Loucy (cell line): ENCODE measurements at regions not wholly inside any gene's neighbourhood (a gene's known extent, or its start where the extent isn't known, plus 50 kb on each side); places are given as distances from the start of the nearest gene placed in this dataset.

ENCODE experiments used
- H2AFZ ChIP-seq: fragments of 200-600 bp; sonication (generic); 2 replicates; pipeline ENCODE4 v1.6.0; 2016; ENCODE audit warnings: antibody characterized with exemption, mild to moderate bottlenecking, low read length, moderate library complexity
- H3F3A ChIP-seq: fragments of 200-600 bp; 2 replicates; pipeline ENCODE4 v1.6.0; 2016; ENCODE audit warnings: antibody characterized with exemption, low read depth, mild to moderate bottlenecking
- H3K27me3 ChIP-seq: fragments of 200-600 bp; sonication (generic); 2 replicates; pipeline ENCODE4 v1.6.1; 2014; ENCODE audit warnings: low read length, mild to moderate bottlenecking; ENCODE audit not compliant: insufficient read depth, poor library complexity, severe bottlenecking
- H3K36me3 ChIP-seq: fragments of 200-600 bp; sonication (generic); 2 replicates; pipeline ENCODE4 v1.6.1; 2016; ENCODE audit warnings: low read length; ENCODE audit not compliant: insufficient read depth
- H3K4me1 ChIP-seq: fragments of 200-600 bp; sonication (generic); 2 replicates; pipeline ENCODE4 v1.5.1; 2014; ENCODE audit warnings: low read length, mild to moderate bottlenecking; ENCODE audit not compliant: insufficient read depth, poor library complexity, severe bottlenecking
- H3K4me2 ChIP-seq: fragments of 200-600 bp; sonication (generic); 2 replicates; pipeline ENCODE4 v1.6.0; 2014; ENCODE audit warnings: antibody characterized with exemption, low read length, low read depth, mild to moderate bottlenecking; ENCODE audit not compliant: poor library complexity, severe bottlenecking
- H3K4me3 ChIP-seq: fragments of 200-600 bp; sonication (generic); 2 replicates; pipeline ENCODE4 v1.5.1; 2014; ENCODE audit warnings: low read length, mild to moderate bottlenecking, mixed read lengths; ENCODE audit not compliant: poor library complexity, severe bottlenecking
- H3K79me2 ChIP-seq: fragments of 200-600 bp; sonication (generic); 2 replicates; pipeline ENCODE4 v1.6.1; 2014; ENCODE audit warnings: low read length; ENCODE audit not compliant: insufficient read depth
- H3K9ac ChIP-seq: fragments of 200-600 bp; sonication (generic); 2 replicates; pipeline ENCODE4 v1.6.0; 2014; ENCODE audit warnings: mild to moderate bottlenecking, low read depth, low read length, moderate library complexity; ENCODE audit not compliant: poor library complexity, severe bottlenecking
- H3K9me2 ChIP-seq: fragments of 200-600 bp; sonication (generic); replicated peaks from 2 replicates; pipeline ENCODE4 v1.6.1; 2016; ENCODE audit warnings: low read depth, low read length, mixed read lengths
- H3K9me3 ChIP-seq: fragments of 200-600 bp; sonication (generic); 2 replicates; pipeline ENCODE4 v1.6.1; 2014; ENCODE audit warnings: mild to moderate bottlenecking, antibody characterized with exemption, low read length, low read depth; ENCODE audit not compliant: insufficient read depth
- H4K20me1 ChIP-seq: fragments of 200-600 bp; sonication (generic); 2 replicates; pipeline ENCODE4 v1.6.0; 2014; ENCODE audit warnings: antibody characterized with exemption, low read length, mild to moderate bottlenecking; ENCODE audit not compliant: insufficient read depth, poor library complexity, severe bottlenecking
- EZH2phosphoT487 ChIP-seq: fragments of 200-600 bp; IDR thresholded peaks from 2 replicates; pipeline ENCODE4 v1.6.1; 2018; ENCODE audit warnings: antibody characterized with exemption, mild to moderate bottlenecking, moderate library complexity, borderline replicate concordance
- TF ChIP-seq, protein P1 (sequence below): fragments of 200-600 bp; sonication (generic); conservative IDR thresholded peaks from 2 replicates; pipeline ENCODE4 v1.5.1; 2014; ENCODE audit warnings: mild to moderate bottlenecking, antibody characterized with exemption, low read length

DNA sequence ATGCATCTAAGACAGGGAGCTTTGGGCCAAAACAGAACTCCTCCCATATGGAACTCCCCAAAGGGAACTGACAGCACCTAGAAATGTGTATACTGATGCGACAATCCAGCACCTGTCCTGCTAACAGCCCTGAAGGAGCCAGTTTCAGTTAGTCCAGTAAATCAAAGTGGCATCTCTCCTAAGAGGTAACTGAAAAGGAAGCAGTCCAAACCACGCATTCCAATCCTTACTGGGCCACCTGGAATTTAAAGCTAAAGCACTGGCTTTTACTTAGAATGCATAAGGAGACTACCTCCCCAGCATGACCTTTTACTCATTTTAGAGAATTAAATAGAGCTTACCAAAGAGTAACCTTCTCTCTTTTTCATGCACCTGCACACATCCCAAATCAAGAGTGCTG is 586.8 kb upstream of the PITX2 start:
- no peak overlapping the region for H3K4me2 ChIP-seq
- no peaks in the 10 kb centered on the region for H3K36me3 ChIP-seq
- H3K27me3 ChIP-seq: no peaks in the 10 kb centered on the region
- TF ChIP-seq, protein P1, sequence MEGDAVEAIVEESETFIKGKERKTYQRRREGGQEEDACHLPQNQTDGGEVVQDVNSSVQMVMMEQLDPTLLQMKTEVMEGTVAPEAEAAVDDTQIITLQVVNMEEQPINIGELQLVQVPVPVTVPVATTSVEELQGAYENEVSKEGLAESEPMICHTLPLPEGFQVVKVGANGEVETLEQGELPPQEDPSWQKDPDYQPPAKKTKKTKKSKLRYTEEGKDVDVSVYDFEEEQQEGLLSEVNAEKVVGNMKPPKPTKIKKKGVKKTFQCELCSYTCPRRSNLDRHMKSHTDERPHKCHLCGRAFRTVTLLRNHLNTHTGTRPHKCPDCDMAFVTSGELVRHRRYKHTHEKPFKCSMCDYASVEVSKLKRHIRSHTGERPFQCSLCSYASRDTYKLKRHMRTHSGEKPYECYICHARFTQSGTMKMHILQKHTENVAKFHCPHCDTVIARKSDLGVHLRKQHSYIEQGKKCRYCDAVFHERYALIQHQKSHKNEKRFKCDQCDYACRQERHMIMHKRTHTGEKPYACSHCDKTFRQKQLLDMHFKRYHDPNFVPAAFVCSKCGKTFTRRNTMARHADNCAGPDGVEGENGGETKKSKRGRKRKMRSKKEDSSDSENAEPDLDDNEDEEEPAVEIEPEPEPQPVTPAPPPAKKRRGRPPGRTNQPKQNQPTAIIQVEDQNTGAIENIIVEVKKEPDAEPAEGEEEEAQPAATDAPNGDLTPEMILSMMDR: no peak
- no peak for TF ChIP-seq EZH2phosphoT487
- H3K9me3 ChIP-seq: no peaks in the 10 kb centered on the region
- no peaks in the 10 kb centered on the region for H3F3A ChIP-seq
- no peak overlapping the region for H2AFZ ChIP-seq
- no peak overlapping the region for H3K9ac ChIP-seq
- no peaks in the 10 kb centered on the region for H3K9me2 ChIP-seq
- no peaks in the 10 kb centered on the region for H4K20me1 ChIP-seq
- no peak overlapping the region for H3K4me3 ChIP-seq
- no peaks in the 10 kb centered on the region for H3K79me2 ChIP-seq
- H3K4me1 ChIP-seq: no peaks in the 10 kb centered on the region

DNA sequence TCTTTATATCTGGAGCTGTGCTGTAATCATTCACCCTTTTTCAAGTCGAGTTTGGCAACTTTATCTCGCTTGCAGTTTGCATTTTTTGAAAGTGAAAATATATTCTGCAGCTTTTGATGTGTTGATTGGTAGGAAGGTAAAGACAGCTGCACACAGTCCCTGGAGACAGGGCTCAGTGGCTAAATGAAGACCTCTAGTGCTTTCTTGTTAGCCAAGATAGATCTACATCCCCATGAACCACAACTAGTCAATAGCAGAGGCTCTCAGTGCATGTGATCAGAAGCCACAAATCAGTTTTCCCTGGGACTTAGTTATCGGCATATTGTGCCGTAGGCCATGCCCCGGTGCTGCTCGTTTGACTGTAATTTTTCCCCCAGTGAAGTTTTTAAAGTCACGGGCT is 587.7 kb upstream of the PITX2 start:
- Histone ChIP-seq H3K4me3 (no peak overlapping the region), H3F3A (no peaks in the 10 kb centered on the region), H2AFZ (no peak overlapping the region), H3K27me3 (no peaks in the 10 kb centered on the region), H3K4me1 (no peaks in the 10 kb centered on the region), H3K79me2 (no peaks in the 10 kb centered on the region), H3K36me3 (no peaks in the 10 kb centered on the region), H3K9me2 (no peaks in the 10 kb centered on the region), H3K4me2 (no peak overlapping the region), H4K20me1 (no peaks in the 10 kb centered on the region), H3K9me3 (no peaks in the 10 kb centered on the region), H3K9ac (no peak overlapping the region)
- TF ChIP-seq EZH2phosphoT487: no peak
- TF ChIP-seq, protein P1: no peak

DNA sequence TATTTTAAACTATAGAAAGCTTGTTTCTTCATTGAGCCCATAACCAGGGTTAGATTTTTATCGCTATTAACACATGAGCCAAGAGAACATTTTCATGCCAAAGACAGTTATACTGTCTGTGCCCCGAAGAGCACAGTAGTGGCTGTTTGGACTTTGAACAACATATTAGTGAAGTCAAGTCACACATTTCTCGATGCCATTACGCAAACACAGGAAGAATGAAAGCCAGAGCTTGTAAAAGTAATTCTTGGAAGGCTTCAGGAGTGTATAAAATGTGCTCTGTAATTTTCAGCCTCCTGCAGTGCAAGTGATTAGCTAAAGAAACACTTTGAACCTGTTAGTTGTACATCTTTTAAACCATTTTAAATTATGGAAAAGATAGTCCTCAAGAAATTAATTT is 590.7 kb upstream of the PITX2 start:
- H3K9me3 ChIP-seq: no peaks in the 10 kb centered on the region
- H4K20me1 ChIP-seq: no peaks in the 10 kb centered on the region
- no peak overlapping the region for H3K9ac ChIP-seq
- H3K79me2 ChIP-seq: no peaks in the 10 kb centered on the region
- H3K36me3 ChIP-seq: no peaks in the 10 kb centered on the region
- no peaks in the 10 kb centered on the region for H3F3A ChIP-seq
- no peaks in the 10 kb centered on the region for H3K27me3 ChIP-seq
- H3K4me1 ChIP-seq: no peaks in the 10 kb centered on the region
- no peak overlapping the region for H2AFZ ChIP-seq
- no peak for TF ChIP-seq EZH2phosphoT487
- TF ChIP-seq, protein P1: no peak
- H3K9me2 ChIP-seq: no peaks in the 10 kb centered on the region
- no peak overlapping the region for H3K4me2 ChIP-seq
- H3K4me3 ChIP-seq: no peak overlapping the region
